22Rv1 (cell line): ENCODE measurements at regions not wholly inside any gene's neighbourhood (a gene's known extent, or its start where the extent isn't known, plus 50 kb on each side); places are given as distances from the start of the nearest gene placed in this dataset.

Source experiments
- ZFX ChIP-seq: fragments of 450-650 bp; IDR thresholded peaks from 2 replicates; pipeline ENCODE4 v1.6.1; 2017; ENCODE audit warnings: antibody characterized with exemption, borderline replicate concordance
- TF ChIP-seq, protein P1 (sequence below): fragments of 450-650 bp; IDR thresholded peaks from 2 replicates; pipeline ENCODE4 v1.5.1; 2017; ENCODE audit warnings: mild to moderate bottlenecking

GRCh38 chr4:181825564-181825963 lies 417.6 kb upstream of the TENM3 start:
- TF ChIP-seq, protein P1, sequence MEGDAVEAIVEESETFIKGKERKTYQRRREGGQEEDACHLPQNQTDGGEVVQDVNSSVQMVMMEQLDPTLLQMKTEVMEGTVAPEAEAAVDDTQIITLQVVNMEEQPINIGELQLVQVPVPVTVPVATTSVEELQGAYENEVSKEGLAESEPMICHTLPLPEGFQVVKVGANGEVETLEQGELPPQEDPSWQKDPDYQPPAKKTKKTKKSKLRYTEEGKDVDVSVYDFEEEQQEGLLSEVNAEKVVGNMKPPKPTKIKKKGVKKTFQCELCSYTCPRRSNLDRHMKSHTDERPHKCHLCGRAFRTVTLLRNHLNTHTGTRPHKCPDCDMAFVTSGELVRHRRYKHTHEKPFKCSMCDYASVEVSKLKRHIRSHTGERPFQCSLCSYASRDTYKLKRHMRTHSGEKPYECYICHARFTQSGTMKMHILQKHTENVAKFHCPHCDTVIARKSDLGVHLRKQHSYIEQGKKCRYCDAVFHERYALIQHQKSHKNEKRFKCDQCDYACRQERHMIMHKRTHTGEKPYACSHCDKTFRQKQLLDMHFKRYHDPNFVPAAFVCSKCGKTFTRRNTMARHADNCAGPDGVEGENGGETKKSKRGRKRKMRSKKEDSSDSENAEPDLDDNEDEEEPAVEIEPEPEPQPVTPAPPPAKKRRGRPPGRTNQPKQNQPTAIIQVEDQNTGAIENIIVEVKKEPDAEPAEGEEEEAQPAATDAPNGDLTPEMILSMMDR, result no peak
- no peak for TF ChIP-seq ZFX
